Muscle layer of colon (tissue), 2 donors: ENCODE measurements at regions not wholly inside any gene's neighbourhood (a gene's known extent, or its start where the extent isn't known, plus 50 kb on each side); places are given as distances from the start of the nearest gene placed in this dataset.

Experiments
- H3K27ac ChIP-seq: one replicate; pipeline ENCODE4 v1.7.0; 2013; ENCODE audit warnings: low read depth, mild to moderate bottlenecking, low read length, moderate library complexity
- H3K27me3 ChIP-seq, 2 donors: one replicate each; pipeline ENCODE4 v1.7.0; 2013; ENCODE audit warnings: low read length in 2 of 2, mild to moderate bottlenecking in 2 of 2; ENCODE audit not compliant: insufficient read depth in 2 of 2, control insufficient read depth in 1 of 2
- H3K36me3 ChIP-seq: one replicate; pipeline ENCODE4 v1.7.0; 2013; ENCODE audit warnings: mild to moderate bottlenecking, low read length; ENCODE audit not compliant: insufficient read depth
- H3K4me1 ChIP-seq: one replicate; pipeline ENCODE4 v1.7.0; 2013; ENCODE audit warnings: mild to moderate bottlenecking, low read length; ENCODE audit not compliant: insufficient read depth
- H3K4me3 ChIP-seq, 2 donors: one replicate each; pipeline ENCODE4 v1.7.0; 2013; ENCODE audit warnings: low read length in 2 of 2, low read depth in 1 of 2, mild to moderate bottlenecking in 1 of 2, moderate library complexity in 1 of 2
- H3K9ac ChIP-seq: one replicate; pipeline ENCODE4 v1.7.0; 2013; ENCODE audit warnings: low read length
- H3K9me3 ChIP-seq: one replicate; pipeline ENCODE4 v1.7.0; 2013; ENCODE audit warnings: mild to moderate bottlenecking, low read length
- donor health status: abdominal sarcoma.
- donor health status: Adenocarcinoma of cecum.

- H3K9ac ChIP-seq: no peak overlapping the region
- H3K4me1 ChIP-seq: no peaks in the 10 kb centered on the region
- H3K9me3 ChIP-seq: no peaks in the 10 kb centered on the region
Measured at GRCh38 chr6:139912735-139913400, 538.4 kb upstream of the CITED2 start.

GRCh38 chr6:139909992-139910391 is 535.5 kb upstream of the CITED2 start:
- H3K27me3 ChIP-seq: no peaks in the 10 kb centered on the region
- H3K4me3 ChIP-seq: no peak overlapping the region
- H3K36me3 ChIP-seq: no peaks in the 10 kb centered on the region
- H3K9ac ChIP-seq: no peak overlapping the region
- no peak overlapping the region for H3K27ac ChIP-seq
- H3K4me1 ChIP-seq: peaks cover 12% of the 10 kb centered on the region
- no peaks in the 10 kb centered on the region for H3K9me3 ChIP-seq

More at GRCh38 chr6:139912735-139913400, 538.4 kb upstream of the CITED2 start:
- H3K27ac ChIP-seq: no peak overlapping the region
- no peak overlapping the region for H3K4me3 ChIP-seq
- no peaks in the 10 kb centered on the region for H3K36me3 ChIP-seq
- H3K27me3 ChIP-seq: no peaks in the 10 kb centered on the region

- Histone ChIP-seq H3K4me1 (peaks cover 13% of the 10 kb centered on the region), H3K36me3 (no peaks in the 10 kb centered on the region), H3K4me3 (no peak overlapping the region), H3K9me3 (no peaks in the 10 kb centered on the region), H3K9ac (no peak overlapping the region), H3K27ac (no peak overlapping the region), H3K27me3 (no peaks in the 10 kb centered on the region)
Measured at GRCh38 chr6:139905404-139906052, 531.1 kb upstream of the CITED2 start.

- Histone ChIP-seq H3K9ac (no peak overlapping the region), H3K4me1 (peaks cover 13% of the 10 kb centered on the region), H3K27ac (no peak overlapping the region), H3K4me3 (no peak overlapping the region), H3K27me3 (no peaks in the 10 kb centered on the region), H3K36me3 (no peaks in the 10 kb centered on the region), H3K9me3 (no peaks in the 10 kb centered on the region)
Measured at GRCh38 chr6:139904568-139904967, 530.1 kb upstream of the CITED2 start.

GRCh38 chr6:139904158-139904533 is 529.7 kb upstream of the CITED2 start:
- Histone ChIP-seq H3K9me3 (no peaks in the 10 kb centered on the region), H3K4me3 (no peak overlapping the region), H3K4me1 (peaks cover 13% of the 10 kb centered on the region), H3K27ac (no peak overlapping the region), H3K27me3 (no peaks in the 10 kb centered on the region), H3K9ac (no peak overlapping the region), H3K36me3 (no peaks in the 10 kb centered on the region)

GRCh38 chr6:139903411-139904157 is 529.1 kb upstream of the CITED2 start:
- no peak overlapping the region for H3K27ac ChIP-seq
- H3K9ac ChIP-seq: no peak overlapping the region
- peaks cover 13% of the 10 kb centered on the region for H3K4me1 ChIP-seq
- H3K27me3 ChIP-seq: no peaks in the 10 kb centered on the region
- H3K36me3 ChIP-seq: no peaks in the 10 kb centered on the region
- H3K4me3 ChIP-seq: no peak overlapping the region
- H3K9me3 ChIP-seq: no peaks in the 10 kb centered on the region

GRCh38 chr6:139895205-139895793 is 520.9 kb upstream of the CITED2 start:
- no peak overlapping the region for H3K4me3 ChIP-seq
- no peaks in the 10 kb centered on the region for H3K27me3 ChIP-seq
- no peaks in the 10 kb centered on the region for H3K4me1 ChIP-seq
- no peak overlapping the region for H3K27ac ChIP-seq
- no peak overlapping the region for H3K9ac ChIP-seq
- no peaks in the 10 kb centered on the region for H3K9me3 ChIP-seq
- no peaks in the 10 kb centered on the region for H3K36me3 ChIP-seq

GRCh38 chr6:139894271-139894670 is 519.8 kb upstream of the CITED2 start:
- Histone ChIP-seq H3K9ac (no peak overlapping the region), H3K4me3 (no peak overlapping the region), H3K9me3 (no peaks in the 10 kb centered on the region), H3K27ac (no peak overlapping the region), H3K27me3 (no peaks in the 10 kb centered on the region), H3K4me1 (no peaks in the 10 kb centered on the region), H3K36me3 (no peaks in the 10 kb centered on the region)

GRCh38 chr6:139891471-139891870 is 517.0 kb upstream of the CITED2 start:
- Histone ChIP-seq H3K36me3 (no peaks in the 10 kb centered on the region), H3K9me3 (no peaks in the 10 kb centered on the region), H3K9ac (no peak overlapping the region), H3K4me3 (no peak overlapping the region), H3K27me3 (no peaks in the 10 kb centered on the region), H3K4me1 (no peaks in the 10 kb centered on the region), H3K27ac (no peak overlapping the region)

- no peaks in the 10 kb centered on the region for H3K9me3 ChIP-seq
- H3K27me3 ChIP-seq: no peaks in the 10 kb centered on the region
- H3K9ac ChIP-seq: no peak overlapping the region
- no peaks in the 10 kb centered on the region for H3K36me3 ChIP-seq
- H3K4me3 ChIP-seq: no peak overlapping the region
- peaks cover under 1% of the 10 kb centered on the region for H3K4me1 ChIP-seq
- H3K27ac ChIP-seq: no peak overlapping the region
Measured at GRCh38 chr6:139888681-139889122, 514.3 kb upstream of the CITED2 start.

GRCh38 chr6:139887275-139887674 is 512.8 kb upstream of the CITED2 start:
- Histone ChIP-seq H3K27me3 (no peaks in the 10 kb centered on the region), H3K27ac (no peak overlapping the region), H3K36me3 (no peaks in the 10 kb centered on the region), H3K9ac (no peak overlapping the region), H3K9me3 (no peaks in the 10 kb centered on the region), H3K4me1 (peaks cover 15% of the 10 kb centered on the region), H3K4me3 (no peak overlapping the region)
